Middle frontal gyrus (tissue), 1 donor: ENCODE measurements at regions not wholly inside any gene's neighbourhood (a gene's known extent, or its start where the extent isn't known, plus 50 kb on each side); places are given as distances from the start of the nearest gene placed in this dataset.

ENCODE experiments used
- DNase-seq: peaks from one replicate; pipeline ENCODE4 v3.0.0-alpha.2; 2015; ENCODE audit warnings: low spot score; ENCODE audit errors: extremely low spot score

DNA sequence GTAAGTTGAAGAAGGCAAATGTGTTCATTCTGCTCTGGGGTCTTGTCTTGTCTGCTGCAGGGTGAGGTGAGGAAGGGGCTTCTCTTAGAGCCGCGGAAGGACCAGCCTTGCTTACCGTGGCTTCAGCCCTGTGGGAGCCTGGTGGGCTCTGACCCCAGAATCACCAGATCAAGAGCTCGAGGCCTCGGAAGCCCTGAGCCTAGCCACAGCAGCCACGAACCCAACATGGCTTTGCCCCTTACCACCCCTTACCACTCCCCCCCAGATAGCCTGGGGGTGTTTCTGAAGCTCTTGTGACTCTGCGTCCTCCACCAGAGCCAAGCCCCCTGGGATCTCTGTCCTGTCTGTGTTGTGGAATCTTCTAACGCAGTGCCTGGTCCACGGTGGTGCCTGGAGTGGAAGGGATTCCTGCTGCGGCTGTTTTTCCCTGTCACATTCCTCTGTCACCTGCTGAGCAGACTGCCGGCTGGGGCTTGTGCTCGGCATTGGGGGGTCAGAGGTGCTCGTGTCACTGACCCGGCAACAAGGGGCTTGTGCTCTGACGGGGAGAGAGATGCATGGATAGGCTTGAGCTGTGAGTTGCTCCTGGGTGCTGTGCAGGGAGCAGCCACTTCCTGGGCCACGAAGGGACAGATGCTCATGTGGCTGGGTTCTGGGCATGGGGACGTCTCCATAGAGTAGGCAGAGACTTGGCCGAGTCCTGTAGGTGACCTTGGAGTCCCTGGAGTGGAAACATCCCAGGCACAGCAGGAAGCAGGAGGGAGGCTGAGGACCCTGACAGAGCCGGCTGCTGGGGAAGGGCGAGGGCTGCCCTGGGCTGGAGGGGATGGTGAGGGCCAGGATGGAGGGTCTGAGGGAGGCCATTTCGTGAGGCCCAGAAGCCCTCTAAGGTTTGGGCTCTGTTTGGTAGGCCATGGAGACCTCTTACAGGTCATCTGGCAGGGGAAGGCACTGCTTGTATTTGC lies 316.0 kb downstream of the QKI start:
- no peak for DNase-seq

DNA sequence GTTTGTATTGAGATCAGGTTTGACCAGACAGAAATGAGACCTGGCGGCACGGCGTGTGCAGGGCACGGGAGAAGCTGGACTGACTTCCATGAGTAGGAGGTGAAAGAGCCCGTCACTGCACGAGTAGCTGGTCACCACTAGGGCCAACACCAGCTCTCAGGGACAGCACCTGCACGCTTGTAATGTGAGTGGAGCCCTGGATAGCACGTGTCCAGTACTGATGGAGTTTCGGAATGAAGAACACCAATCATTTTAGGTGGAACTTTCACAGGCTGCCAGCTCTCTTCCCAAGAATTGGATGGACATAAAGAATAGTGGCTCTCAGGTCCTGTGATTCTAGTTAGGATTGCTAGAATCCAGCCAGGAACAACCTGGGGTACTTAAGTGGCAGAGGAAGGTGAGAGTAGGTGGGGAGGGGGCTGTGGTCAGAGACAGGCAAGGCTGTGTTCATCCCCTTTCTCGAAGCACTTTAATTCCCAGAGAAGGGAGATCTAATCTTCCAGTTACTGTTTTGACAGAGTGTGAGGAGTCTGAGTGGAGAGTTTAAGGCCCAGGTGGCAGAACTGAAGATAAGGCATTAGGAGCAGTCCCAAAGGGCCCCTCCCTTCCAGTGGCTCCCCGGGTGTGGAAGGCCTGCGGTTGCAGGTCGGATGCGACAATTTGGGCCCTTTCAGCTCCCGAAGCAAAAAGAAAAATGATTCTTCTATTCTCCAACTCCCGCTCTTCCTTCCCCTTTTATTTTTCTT lies 314.8 kb downstream of the QKI start:
- DNase-seq = no peak

DNA sequence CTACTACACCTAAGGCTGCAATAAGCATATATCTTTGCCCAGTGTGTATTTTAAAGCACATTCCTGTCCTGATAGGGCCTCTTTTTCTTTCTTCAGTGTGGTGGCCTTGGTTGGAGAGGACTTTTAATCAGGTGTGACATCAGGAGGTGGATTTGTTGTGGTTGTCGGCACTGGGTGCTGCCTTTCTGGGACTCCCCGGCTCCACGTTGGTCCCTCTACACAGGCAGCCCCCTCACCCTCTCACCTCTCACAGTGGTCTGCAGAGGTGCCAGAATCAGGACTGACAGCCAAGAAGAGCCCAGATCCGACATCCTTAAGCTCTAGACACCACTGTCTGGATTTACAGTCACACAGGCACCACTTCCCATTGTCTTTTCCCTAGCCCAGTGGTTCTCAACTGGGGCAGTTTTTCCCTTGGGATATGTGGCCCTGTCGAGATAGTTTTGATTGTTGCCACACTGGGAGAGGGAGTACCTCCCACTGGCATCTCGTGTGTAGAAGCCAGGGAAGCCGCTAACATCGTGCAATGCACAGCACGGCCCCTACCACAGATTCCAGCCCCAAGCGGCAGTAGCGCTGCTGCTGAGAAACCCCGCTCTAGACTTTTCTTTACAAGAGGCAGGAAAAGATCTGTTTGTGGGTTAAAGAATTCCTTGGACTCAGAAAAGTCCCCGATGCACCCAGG lies 314.1 kb downstream of the QKI start:
- no peak for DNase-seq

DNA sequence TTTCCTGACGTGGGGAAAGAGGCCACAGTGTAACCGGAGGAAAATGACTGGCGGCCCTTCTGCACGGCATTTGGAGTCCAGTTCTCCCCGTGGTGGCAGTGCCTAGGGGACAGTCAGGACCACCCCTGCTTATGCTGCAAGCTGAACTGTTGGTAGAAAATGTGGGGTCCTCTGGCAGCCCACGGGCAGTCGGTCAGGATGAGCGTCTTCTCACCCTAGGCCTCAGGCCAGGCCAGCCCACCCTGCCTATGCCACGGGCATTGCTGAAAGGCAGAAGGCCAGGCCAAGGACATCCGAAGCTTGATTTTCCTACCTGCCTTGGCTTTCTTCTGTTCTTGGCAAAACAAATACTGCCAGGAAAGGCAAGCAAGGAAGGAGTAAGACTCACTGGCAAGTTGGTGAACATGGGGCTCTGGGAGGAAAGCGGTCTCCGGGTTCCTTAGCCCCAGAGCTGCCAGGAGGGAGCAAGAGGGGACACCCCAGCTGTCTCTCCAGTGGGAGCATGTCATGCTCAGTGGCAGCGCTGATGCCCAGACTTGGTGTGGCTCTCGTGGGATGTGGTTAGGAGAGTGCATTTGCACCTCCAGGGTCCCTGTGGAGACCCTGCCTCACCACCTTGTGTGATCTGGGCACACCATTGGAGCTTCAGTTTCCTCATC lies 311.6 kb downstream of the QKI start:
- no peak for DNase-seq

DNA sequence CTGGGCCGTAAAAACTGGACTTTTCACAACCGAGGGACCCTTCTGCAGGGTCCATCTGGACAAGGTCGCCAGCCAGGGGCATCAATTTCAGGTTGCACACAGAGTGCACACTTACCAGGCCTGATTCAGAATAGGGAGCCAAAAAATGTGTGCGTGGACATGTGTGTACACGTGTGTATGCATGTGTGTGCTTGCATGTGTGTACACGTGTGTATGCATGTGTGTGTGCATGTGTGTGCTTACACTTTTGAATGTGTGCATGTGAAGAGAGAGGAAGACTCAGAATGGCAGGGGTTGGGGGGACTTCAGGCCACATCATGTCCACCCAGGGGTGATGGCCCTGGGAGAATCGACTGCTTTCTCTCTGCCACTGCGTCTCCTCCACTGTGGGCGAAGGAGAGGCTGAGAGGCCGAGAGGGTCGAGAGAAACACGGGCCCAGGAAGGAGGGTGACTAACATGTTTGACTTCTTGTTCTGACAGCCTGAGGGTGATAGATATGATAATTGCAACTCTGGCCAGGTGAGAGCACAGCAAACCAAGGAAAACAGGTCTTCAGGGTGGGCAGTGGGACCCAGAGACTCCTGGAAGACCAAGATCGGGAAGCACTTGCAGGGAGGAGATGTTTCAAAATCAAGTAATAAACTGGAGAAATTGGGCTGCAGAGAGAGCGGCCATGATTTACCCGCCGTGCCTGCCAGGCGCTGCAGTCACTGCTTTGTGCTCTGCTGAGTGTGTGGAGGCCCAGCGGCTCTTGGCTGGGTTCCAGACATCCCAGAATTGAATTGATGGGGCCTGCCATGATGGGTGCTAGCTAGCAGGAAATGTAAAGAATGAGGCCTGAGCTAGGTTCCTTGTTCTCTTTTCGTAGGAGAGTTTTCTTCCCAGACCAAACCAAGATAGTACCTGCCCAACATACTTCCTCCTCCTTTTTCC lies 310.8 kb downstream of the QKI start:
- DNase-seq = no peak

DNA sequence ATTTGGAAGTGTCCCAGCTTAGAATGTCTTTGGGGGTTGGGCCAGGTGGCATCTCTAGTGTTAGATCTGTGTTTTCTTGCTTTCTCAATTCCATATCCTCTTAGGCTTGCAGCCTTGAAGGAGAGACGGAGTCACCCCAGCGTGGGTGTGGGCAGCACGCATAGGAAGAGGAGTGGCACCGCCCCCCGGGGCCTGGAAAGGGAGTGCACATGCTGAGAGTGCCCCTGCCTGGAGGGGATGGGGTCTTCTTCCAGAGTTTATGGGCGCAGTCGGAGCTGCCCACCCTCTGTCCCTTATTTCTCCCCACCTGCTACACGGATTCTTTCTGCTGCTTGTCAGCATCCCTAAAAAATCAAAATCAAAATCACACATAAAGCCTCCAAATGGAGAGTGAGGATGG lies 309.7 kb downstream of the QKI start:
- DNase-seq = no peak

DNA sequence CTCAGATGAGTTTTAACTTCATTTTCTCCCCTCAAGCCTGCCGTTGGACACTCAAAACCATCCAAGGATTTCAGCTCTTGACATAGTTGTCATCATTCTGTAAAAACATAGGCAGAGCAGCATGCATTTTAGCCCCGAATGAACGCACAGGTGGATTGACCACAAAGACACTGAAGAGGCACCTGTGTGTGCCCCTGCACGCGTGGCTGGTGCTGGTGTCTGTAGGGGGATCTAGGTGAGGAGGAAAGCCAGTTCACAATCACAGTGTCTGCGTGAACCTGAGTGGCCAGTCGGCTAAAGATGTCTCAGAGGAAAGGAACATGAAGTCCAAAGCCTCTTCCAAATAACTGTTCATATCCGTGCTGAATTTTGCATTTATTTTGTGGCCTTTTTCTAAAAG lies 309.2 kb downstream of the QKI start:
- no peak for DNase-seq

DNA sequence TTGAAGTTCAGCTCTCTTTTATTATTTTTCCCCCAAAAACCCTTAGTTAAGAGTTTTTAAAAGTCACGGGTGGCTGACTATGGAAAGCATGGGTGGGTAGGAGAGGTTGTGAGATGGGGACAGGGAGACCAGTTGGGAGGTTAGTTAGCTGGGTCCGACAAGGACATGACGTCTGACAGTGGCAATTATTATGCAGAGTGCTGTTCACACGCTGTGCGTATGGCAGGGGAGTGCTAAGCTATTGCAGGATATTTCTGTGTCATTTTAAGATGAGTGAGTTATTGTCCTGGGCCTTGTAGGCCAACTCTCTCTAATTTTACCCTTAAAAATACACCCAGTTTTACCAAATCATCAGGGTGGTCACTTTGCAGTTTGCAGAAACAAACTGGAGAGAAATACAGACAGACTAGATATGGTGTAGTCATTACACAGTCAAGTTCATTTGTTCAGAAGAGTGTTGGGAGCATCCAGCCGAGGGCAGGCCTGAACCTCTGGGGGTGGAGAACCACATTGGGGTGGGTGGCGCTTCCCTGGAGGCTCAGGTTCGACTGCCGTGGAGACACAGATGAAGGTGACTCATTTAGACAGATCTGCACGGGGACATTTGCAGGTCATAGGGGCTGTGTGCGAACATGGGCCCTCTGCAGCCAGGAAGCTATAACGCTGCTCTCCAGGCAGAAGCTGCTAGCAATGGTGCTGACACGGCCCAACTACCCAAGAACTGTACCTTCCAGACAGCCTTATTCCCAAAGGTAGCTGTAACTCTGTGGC lies 307.6 kb downstream of the QKI start:
- no peak for DNase-seq

DNA sequence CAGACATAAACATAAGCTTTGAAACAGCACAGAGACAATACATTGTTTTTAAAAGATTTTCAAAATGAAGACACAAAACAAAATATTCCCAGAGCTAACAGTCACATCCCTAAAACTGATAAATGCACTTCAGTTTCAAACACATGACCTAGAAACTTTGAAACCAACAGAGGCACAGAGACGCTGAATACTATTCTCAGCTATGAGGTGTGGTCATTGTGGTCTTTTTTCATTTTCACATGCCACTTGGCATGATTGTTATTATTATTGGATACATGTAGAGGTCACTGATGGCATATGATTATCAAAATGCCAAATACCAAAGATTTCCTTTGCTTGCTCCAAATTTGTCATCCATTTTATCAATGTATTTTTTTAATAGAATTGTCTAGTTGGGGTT lies 306.9 kb downstream of the QKI start:
- DNase-seq = no peak

DNA sequence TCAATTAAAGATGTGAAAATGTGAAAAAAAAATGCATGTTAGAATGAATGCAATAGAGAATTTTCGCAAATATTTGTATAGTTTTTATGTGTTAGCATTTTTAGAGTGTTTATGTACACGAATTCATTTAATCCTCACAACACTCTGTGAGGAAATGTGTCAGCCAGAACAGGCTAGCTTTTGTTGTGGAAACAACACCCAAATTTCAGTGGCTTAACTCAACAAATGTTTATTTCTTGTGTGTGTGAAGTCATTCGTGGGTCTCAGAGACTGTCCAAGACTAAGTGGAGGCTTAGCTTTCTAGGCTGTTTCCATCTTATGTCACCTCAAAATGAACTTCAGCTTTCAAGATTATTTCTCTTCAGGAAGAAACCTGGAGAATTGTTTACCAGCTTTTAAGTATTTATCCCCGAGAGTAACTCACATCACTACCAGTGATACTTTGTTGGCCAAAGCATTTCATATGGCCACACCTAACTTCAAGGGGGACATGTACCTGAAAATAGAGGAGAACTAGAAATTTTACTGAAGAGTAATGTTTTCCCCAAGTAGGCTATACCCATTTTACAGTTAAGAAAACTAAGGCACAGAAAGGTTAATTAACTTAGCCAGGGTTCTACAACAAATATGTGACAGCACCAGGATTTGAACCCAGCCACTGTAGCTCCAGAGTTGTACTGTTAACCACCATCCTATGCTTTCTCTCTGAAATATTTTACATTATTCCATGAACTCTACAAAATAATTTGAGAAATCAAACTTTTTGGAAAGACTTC lies 306.1 kb downstream of the QKI start:
- no peak for DNase-seq

DNA sequence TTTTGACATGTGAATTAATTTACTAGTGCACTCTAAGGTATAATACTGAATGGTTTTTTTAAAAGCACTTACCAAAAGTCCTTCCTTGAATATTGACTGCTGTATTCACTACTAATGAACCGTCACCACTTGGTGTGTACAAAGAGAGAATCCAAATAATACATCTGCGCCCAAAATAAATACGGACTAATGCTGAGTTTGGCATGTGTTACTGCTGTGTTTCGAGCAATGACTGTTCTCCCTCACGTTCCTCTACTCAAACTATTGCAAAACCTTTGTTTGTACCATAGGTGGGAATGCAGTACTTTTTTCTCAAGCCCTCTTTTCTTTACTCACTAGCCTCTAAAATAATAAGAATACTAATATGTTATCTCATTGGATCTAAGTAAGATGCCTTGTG lies 305.5 kb downstream of the QKI start:
- DNase-seq = no peak

DNA sequence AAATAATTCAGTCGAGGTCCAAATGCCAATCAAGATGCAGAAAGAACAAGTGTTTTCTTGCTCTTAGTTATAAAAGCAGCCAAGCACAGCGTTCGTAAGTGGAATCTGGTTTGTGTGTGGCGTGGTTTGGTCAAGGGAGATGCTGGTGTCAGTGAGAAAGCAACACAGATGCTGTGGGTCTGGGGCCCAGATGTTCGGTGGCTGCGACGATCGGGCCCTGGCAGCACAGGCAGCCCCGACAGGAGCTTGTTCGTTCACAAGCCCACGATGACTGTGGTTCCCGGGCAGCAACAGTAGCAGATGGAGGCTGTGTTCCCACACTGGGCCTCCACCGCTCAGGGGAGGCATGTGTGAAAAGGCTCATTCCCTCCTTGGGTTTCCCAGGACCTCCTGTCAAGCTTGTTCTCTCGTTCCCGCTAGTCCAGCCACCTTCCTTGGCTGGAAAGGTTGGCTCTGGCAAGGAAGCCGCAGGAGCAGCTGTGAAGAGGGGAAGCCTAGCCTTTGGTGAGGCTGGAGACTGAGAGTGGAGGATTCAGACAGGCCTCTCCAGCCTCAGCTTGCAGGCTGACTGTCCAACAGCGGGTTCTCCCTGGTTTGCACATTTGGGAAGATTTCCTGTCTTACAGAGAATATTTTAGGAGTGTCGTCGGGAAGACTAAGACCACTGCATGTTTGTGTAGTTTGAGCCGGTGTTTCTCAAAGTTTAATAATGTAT lies 304.7 kb downstream of the QKI start:
- DNase-seq = no peak

DNA sequence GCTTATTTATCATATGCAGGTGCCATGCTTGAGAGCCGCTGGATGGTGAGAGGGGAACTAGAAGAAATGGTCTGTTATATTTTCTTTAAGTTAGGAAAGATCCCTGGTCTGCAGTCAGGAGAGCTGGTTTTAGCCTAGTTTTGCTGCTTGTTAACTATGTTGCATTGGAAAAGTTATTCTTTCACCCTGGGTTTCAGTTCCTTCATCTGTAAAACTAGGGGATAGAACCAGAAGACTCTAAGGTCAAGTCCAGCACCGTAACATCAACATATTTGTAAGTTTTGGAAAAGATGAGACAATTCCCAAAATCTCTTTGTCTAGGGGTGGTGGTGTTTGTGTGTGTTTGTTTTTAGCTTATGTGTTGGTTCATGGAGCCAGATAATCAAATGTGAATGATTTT lies 304.0 kb downstream of the QKI start:
- DNase-seq = no peak

DNA sequence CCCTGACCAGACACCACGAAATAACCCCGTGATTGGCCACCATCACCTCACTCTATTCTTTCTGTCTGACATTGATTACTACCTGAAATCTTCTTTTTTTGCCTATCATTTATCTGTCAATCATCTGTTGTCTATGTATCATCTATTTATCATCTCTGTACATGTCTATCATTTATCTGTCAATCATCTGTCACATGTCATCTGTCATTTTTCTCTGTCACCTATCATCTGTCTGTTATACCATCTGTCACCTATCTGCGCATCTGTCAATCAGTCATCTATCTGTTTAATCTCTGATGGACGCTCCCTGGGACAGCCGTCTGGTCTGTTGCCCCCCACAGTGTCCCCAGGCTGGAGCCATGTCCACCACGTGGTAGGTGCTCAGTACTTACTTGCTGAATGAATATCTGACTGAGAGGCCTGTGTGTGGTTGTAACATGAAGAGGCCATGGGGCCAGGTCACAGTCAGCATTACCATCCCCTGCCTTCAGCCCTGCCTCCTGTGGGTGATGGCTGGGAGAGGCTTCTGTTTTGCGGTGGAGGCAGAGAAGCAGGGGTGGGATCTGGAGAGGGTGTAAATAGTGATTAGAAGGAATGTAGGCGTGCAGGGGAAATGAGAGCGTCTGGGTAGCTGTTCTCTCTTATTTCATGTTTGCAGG lies 302.7 kb downstream of the QKI start:
- no peak for DNase-seq

DNA sequence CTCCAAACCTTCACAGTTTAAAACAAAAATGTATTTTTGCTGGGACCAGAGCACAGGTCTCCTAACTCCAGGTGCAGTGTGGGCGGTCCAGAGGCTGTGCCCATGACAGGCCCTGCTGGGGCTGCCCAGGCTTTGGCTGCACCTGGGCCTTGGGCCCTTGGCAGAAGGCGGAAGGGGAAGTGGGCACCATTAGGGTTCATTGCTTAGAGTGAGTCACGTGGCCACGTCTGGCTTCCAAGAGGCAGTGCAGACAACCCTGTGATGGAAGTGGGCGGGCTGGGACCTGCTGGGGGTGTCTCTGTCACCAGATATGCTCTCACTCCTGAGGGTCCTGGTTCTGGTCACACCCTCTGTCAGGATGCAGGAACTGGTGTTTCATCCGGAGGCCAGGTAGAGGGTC lies 302.2 kb downstream of the QKI start:
- DNase-seq = no peak

DNA sequence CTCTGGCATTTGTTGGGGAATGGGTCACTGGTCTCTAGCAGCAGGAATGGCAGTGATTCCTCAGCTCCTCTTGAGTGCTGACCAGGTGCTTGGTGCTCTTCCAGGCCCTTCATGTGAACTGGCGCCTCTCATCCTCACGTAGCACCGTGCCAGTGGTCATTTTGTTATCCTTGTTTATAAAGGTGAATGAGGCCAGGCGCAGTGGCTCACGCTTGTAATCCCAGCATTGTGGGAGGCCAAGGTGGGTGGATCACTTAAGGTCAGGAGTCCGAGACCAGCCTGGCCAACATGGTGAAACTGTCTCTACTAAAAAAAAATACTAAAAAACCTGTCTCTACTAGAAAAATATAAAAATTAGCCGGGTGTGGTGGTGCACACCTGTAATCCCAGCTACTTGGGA lies 301.3 kb downstream of the QKI start:
- no peak for DNase-seq

DNA sequence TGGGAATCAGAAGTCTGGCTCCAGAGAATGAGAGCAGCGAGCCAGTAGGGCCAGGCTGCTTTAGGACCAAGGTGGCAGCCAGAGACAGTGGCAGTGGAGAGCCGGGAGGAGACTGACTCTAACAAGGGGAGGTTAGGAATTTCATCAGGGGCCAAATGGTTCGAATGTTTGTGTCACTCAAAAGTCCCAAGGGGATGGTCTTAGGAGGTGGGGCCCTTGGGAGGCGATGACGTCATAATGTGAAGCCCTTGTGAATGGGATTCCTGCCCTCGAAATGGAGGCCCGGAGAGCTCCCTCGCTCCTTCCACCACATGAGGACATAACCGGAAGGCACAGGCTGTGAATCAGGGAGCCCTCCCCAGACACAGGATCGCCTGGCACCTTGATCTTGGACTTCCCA lies 299.7 kb downstream of the QKI start:
- no peak for DNase-seq

DNA sequence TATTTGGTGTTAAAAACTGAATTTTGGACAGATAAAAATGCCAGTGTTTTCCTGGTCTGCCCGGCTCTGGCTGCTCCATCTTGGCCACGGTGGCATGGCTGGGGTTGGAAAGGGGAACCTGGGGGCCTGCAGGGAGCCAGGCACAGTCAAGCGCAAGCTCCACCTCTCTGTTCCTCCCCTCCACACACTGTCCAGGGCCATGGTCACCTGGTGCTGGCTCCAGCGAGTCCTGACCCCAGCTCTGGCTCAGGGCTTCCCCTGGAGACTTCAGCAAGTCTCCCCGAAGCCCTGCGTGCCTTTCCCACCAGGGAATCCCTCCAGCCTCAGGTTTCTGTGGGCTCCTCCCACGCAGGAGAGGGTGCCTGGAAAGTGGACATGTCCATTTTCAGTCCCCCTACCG lies 298.5 kb downstream of the QKI start:
- DNase-seq = no peak
